K562 (cell line): ENCODE measurements at regions not wholly inside any gene's neighbourhood (a gene's known extent, or its start where the extent isn't known, plus 50 kb on each side); places are given as distances from the start of the nearest gene placed in this dataset.

Experiments used
- ATAC-seq: fragments of 200-7000 bp; cut with Tn5 transposase; 3 replicates; pipeline ENCODE4 v1.9.1; 2020; ENCODE audit warnings: moderate library complexity
- BruUV-seq: library from RNA; stranded (reverse); fragments of 400-500 nt; replicated peaks from 2 replicates; lab custom pipeline; 2021; lab: Mats Ljungman, UMichigan
- CTCF ChIA-PET: fragments of 300-600 bp; formaldehyde crosslinking; extraction: SDS; loops from one replicate; lab custom pipeline; 2021; ENCODE audit warnings: low intra/inter-chr PET ratio; lab: Yijun Ruan, JAX
- POLR2A ChIA-PET: fragments of 300-600, 350-650 bp; sonication (Branson Sonifier 250); formaldehyde crosslinking; extraction: SDS; loops from one replicate; lab custom pipeline; 2021; ENCODE audit warnings: antibody characterized with exemption, inconsistent platforms; lab: Yijun Ruan, JAX
- DNase-seq, 4 experiments: peaks; one replicate each; pipeline versions ENCODE4 v3.0.0 to v3.0.0-alpha.2; 2011 to 2018; ENCODE audit warnings: low spot score in 3 of 4, mixed read lengths in 3 of 4; ENCODE audit errors: extremely low read depth in 1 of 4
- FAIRE-seq: peaks from 2 replicates; lab custom pipeline; 2011; peaks lifted over from hg19 to GRCh38; lab: Jason Lieb, UNC
- H2AFZ ChIP-seq: 2 replicates; pipeline ENCODE4 v1.6.0; 2011; ENCODE audit warnings: low read depth, low read length, control low read depth, inconsistent platforms
- H3K27ac ChIP-seq: fragments of 200-600 bp; 3 replicates; pipeline ENCODE4 v1.8.0; 2011; ENCODE audit warnings: low read depth, mild to moderate bottlenecking, control low read depth, inconsistent platforms, low read length, moderate library complexity, mixed read lengths; ENCODE audit errors: extremely low read depth
- H3K27me3 ChIP-seq, 2 experiments: fragments of 300-600 bp in 1 of 2; 2 replicates in 1 of 2; 3 replicates in 1 of 2; pipeline versions ENCODE4 v1.6.0 to v1.8.0; 2011; ENCODE audit warnings: inconsistent platforms in 2 of 2, low read length in 2 of 2, mild to moderate bottlenecking in 1 of 2, mixed read lengths in 1 of 2, moderate library complexity in 1 of 2; ENCODE audit not compliant: control insufficient read depth in 2 of 2, insufficient read depth in 2 of 2
- H3K36me3 ChIP-seq: fragments of 300-600 bp; 3 replicates; pipeline ENCODE4 v1.8.0; 2011; ENCODE audit warnings: mild to moderate bottlenecking, low read length, inconsistent platforms; ENCODE audit not compliant: control insufficient read depth, insufficient read depth
- H3K4me1 ChIP-seq, 2 experiments: fragments of 200-600 bp in 1 of 2; replicated peaks in 1 of 2; 2 replicates in 1 of 2; 3 replicates in 1 of 2; pipeline versions ENCODE4 v1.5.1 to v1.8.0; 2011; ENCODE audit warnings: inconsistent platforms in 2 of 2, low read length in 2 of 2, mild to moderate bottlenecking in 1 of 2, mixed read lengths in 1 of 2, moderate library complexity in 1 of 2; ENCODE audit not compliant: control insufficient read depth in 2 of 2, insufficient read depth in 2 of 2
- H3K4me2 ChIP-seq: 2 replicates; pipeline ENCODE4 v1.6.1; 2011; ENCODE audit warnings: low read length, control low read depth, inconsistent platforms, mixed read lengths; ENCODE audit not compliant: insufficient read depth
- H3K4me3 ChIP-seq: fragments of 200-600 bp; sonication (generic), shearing (Covaris generic); 2 replicates; pipeline ENCODE4 v1.5.1; 2016; ENCODE audit warnings: control low read depth, inconsistent platforms
- H3K79me2 ChIP-seq: fragments of 200-600 bp; 3 replicates; pipeline ENCODE4 v1.8.0; 2011; ENCODE audit warnings: low read length, inconsistent platforms; ENCODE audit not compliant: control insufficient read depth, insufficient read depth
- H3K9ac ChIP-seq, 2 experiments: 2 replicates each; pipeline versions ENCODE4 v1.6.0 to v1.6.1; 2011; ENCODE audit warnings: low read depth in 2 of 2, low read length in 2 of 2, control low read depth in 1 of 2, inconsistent platforms in 1 of 2, mild to moderate bottlenecking in 1 of 2, mixed read lengths in 1 of 2; ENCODE audit not compliant: insufficient read depth in 1 of 2
- H3K9me1 ChIP-seq: one replicate; pipeline ENCODE4 v1.6.0; 2011; ENCODE audit warnings: inconsistent platforms, mild to moderate bottlenecking, low read length, moderate library complexity; ENCODE audit not compliant: control insufficient read depth, insufficient read depth
- H3K9me3 ChIP-seq: replicated peaks from 2 replicates; pipeline ENCODE4 v1.5.1; 2011; ENCODE audit warnings: low read depth, low read length, inconsistent platforms; ENCODE audit not compliant: control insufficient read depth, insufficient read depth
- H4K20me1 ChIP-seq: replicated peaks from 2 replicates; pipeline ENCODE4 v1.6.1; 2011; ENCODE audit warnings: low read length, inconsistent platforms, mixed read lengths; ENCODE audit not compliant: control insufficient read depth, insufficient read depth
- DMBX1 ChIP-seq: fragments of 250-450 bp; sonication (Bioruptor Pico); IDR thresholded peaks from 2 replicates; pipeline ENCODE4 v1.8.0; 2022; ENCODE audit warnings: inconsistent platforms, mild to moderate bottlenecking, moderate library complexity, borderline replicate concordance
- ERF ChIP-seq: fragments of 450-650 bp; formaldehyde crosslinking; IDR thresholded peaks from 2 replicates; pipeline ENCODE4 v1.4.0; 2020; ENCODE audit warnings: mild to moderate bottlenecking, mixed read lengths
- FOXP1 ChIP-seq: sonication (generic); formaldehyde crosslinking; IDR thresholded peaks from 2 replicates; pipeline ENCODE4 v1.8.0; 2022; ENCODE audit warnings: mild to moderate bottlenecking, missing genetic modification reagents
- KAT2B ChIP-seq: IDR thresholded peaks from one replicate; pipeline ENCODE4 v1.6.1; 2012; ENCODE audit warnings: low read depth, mild to moderate bottlenecking, control low read depth, inconsistent platforms, low read length, moderate library complexity
- MXI1 ChIP-seq: IDR thresholded peaks from 2 replicates; pipeline ENCODE4 v1.6.1; 2011; ENCODE audit warnings: low read depth, mild to moderate bottlenecking, improper control_type of control experiment, low read length
- MYNN ChIP-seq, 2 experiments: sonication (generic); formaldehyde crosslinking in 1 of 2; IDR thresholded peaks; 2 replicates each; pipeline versions ENCODE4 v1.5.0 to v1.6.1; 2016 to 2020; ENCODE audit warnings: antibody characterized with exemption in 1 of 2, missing genetic modification reagents in 1 of 2
- RBM14 ChIP-seq: fragments of 200-400 bp; formaldehyde crosslinking; IDR thresholded peaks from 2 replicates; pipeline ENCODE4 v1.6.1; 2018; ENCODE audit warnings: low read depth, mild to moderate bottlenecking, low read length, moderate library complexity, borderline replicate concordance; ENCODE audit not compliant: insufficient read depth
- RFX1 ChIP-seq: fragments of 450-650 bp; IDR thresholded peaks from 2 replicates; pipeline ENCODE4 v1.6.1; 2016; ENCODE audit warnings: mild to moderate bottlenecking, moderate library complexity
- RNF2 ChIP-seq: sonication (generic); IDR thresholded peaks from 2 replicates; pipeline ENCODE4 v1.6.1; 2016
- SMAD4 ChIP-seq: fragments of 250-450 bp; sonication (Bioruptor Pico); conservative IDR thresholded peaks from 2 replicates; pipeline ENCODE4 v1.8.0; 2021; ENCODE audit warnings: inconsistent platforms, mild to moderate bottlenecking, moderate library complexity
- TGIF2 ChIP-seq: sonication (generic); formaldehyde crosslinking; IDR thresholded peaks from 2 replicates; pipeline ENCODE4 v1.8.1; 2022; ENCODE audit warnings: mild to moderate bottlenecking, missing genetic modification reagents, moderate library complexity
- ZFPM2 ChIP-seq: fragments of 250-450 bp; sonication (Bioruptor Pico); IDR thresholded peaks from 2 replicates; pipeline ENCODE4 v1.5.1; 2022; ENCODE audit warnings: mild to moderate bottlenecking
- ZNF184 ChIP-seq: sonication (generic); formaldehyde crosslinking; IDR thresholded peaks from 2 replicates; pipeline ENCODE4 v1.5.0; 2020; ENCODE audit warnings: missing genetic modification reagents
- ZNF780A ChIP-seq: fragments of 250-450 bp; sonication (Bioruptor Pico); IDR thresholded peaks from 2 replicates; pipeline ENCODE4 v1.5.0; 2021; ENCODE audit warnings: mild to moderate bottlenecking
- WGBS: fragments of 100-300 bp; shearing (Covaris generic); methylation state at CpG from one replicate; pipeline ENCODE4 v1.1.6; 2016; ENCODE audit warnings: low coverage, mixed read lengths; ENCODE audit not compliant: insufficient coverage; ENCODE audit errors: missing lambda C conversion rate; 5-methylcytosine and 5-hydroxymethylcytosine counted together
- in situ Hi-C: fragments of 300-500 bp; cut with MboI; formaldehyde crosslinking; loops from 4 replicates; pipeline ENCODE4 v1.15.0; 2018; ENCODE audit warnings: inconsistent platforms, mixed read lengths
- intact Hi-C: fragments of 100-400 bp; cut with micrococcal nuclease; formaldehyde crosslinking; loops from 2 replicates; pipeline ENCODE4 v1.14.2; 2022
- TF ChIP-seq, protein P1 (sequence below): fragments of 450-650 bp; formaldehyde crosslinking; IDR thresholded peaks from 2 replicates; pipeline ENCODE4 v1.4.0; 2022; ENCODE audit warnings: missing genetic modification characterization
- TF ChIP-seq, protein P2 (sequence below): fragments of 250-450 bp; sonication (Bioruptor Pico); IDR thresholded peaks from 2 replicates; pipeline ENCODE4 v1.5.0; 2021
- TF ChIP-seq, protein P3 (sequence below): fragments of 150-350 bp; conservative IDR thresholded peaks from 2 replicates; pipeline ENCODE4 v1.6.1; 2014; ENCODE audit warnings: low read length
- TF ChIP-seq, protein P4 (sequence below): fragments of 450-650 bp; IDR thresholded peaks from 2 replicates; pipeline ENCODE4 v1.6.1; 2016

DNA sequence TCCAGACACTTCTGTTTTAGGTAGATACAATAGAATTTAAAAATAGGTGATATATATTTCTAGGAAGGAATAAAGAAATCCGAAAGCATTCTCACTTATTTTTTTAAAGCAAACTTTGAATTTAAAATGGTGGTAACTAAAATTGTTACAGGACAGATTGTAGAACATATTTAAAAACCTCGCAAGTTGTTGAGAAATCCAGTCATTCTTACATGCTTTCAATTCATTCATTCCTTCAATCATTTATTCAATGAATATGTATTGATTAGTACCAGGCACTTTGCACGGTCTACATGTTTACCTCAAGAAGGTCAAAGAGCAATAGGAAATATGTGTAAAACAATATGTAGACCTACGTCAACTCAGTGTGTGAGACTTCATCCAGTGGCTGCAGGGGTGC, 189.9 kb upstream of the SNX7 start:
- WGBS, result 0% methylated on average over 4 of the region's 4 CpGs
- TF ChIP-seq KAT2B (no peak), ZNF184 (CRISPR knock-in tag) (no peak), RFX1 (no peak), ZFPM2 (CRISPR knock-in tag) (no peak), DMBX1 (CRISPR knock-in tag) (no peak), SMAD4 (CRISPR knock-in tag) (no peak), FOXP1 (CRISPR knock-in tag) (no peak), ERF (CRISPR knock-in tag) (no peak), RNF2 (no peak), MXI1 (no peak), MYNN (IDR thresholded peaks at IDR 0.05) (no peak), MYNN (CRISPR knock-in tag; IDR thresholded peaks at IDR 0.05) (no peak), ZNF780A (no peak), RBM14 (no peak), TGIF2 (CRISPR knock-in tag) (no peak)
- TF ChIP-seq, protein P1, sequence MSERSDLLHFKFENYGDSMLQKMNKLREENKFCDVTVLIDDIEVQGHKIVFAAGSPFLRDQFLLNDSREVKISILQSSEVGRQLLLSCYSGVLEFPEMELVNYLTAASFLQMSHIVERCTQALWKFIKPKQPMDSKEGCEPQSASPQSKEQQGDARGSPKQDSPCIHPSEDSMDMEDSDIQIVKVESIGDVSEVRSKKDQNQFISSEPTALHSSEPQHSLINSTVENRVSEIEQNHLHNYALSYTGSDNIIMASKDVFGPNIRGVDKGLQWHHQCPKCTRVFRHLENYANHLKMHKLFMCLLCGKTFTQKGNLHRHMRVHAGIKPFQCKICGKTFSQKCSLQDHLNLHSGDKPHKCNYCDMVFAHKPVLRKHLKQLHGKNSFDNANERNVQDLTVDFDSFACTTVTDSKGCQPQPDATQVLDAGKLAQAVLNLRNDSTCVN (CRISPR knock-in tag), result no peak
- TF ChIP-seq, protein P2, sequence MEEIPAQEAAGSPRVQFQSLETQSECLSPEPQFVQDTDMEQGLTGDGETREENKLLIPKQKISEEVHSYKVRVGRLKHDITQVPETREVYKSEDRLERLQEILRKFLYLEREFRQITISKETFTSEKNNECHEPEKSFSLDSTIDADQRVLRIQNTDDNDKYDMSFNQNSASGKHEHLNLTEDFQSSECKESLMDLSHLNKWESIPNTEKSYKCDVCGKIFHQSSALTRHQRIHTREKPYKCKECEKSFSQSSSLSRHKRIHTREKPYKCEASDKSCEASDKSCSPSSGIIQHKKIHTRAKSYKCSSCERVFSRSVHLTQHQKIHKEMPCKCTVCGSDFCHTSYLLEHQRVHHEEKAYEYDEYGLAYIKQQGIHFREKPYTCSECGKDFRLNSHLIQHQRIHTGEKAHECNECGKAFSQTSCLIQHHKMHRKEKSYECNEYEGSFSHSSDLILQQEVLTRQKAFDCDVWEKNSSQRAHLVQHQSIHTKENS (CRISPR knock-in tag), result no peak
- TF ChIP-seq, protein P3, sequence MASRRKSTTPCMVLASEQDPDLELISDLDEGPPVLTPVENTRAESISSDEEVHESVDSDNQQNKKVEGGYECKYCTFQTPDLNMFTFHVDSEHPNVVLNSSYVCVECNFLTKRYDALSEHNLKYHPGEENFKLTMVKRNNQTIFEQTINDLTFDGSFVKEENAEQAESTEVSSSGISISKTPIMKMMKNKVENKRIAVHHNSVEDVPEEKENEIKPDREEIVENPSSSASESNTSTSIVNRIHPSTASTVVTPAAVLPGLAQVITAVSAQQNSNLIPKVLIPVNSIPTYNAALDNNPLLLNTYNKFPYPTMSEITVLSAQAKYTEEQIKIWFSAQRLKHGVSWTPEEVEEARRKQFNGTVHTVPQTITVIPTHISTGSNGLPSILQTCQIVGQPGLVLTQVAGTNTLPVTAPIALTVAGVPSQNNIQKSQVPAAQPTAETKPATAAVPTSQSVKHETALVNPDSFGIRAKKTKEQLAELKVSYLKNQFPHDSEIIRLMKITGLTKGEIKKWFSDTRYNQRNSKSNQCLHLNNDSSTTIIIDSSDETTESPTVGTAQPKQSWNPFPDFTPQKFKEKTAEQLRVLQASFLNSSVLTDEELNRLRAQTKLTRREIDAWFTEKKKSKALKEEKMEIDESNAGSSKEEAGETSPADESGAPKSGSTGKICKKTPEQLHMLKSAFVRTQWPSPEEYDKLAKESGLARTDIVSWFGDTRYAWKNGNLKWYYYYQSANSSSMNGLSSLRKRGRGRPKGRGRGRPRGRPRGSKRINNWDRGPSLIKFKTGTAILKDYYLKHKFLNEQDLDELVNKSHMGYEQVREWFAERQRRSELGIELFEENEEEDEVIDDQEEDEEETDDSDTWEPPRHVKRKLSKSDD, result no peak
- TF ChIP-seq, protein P4, sequence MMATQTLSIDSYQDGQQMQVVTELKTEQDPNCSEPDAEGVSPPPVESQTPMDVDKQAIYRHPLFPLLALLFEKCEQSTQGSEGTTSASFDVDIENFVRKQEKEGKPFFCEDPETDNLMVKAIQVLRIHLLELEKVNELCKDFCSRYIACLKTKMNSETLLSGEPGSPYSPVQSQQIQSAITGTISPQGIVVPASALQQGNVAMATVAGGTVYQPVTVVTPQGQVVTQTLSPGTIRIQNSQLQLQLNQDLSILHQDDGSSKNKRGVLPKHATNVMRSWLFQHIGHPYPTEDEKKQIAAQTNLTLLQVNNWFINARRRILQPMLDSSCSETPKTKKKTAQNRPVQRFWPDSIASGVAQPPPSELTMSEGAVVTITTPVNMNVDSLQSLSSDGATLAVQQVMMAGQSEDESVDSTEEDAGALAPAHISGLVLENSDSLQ, result no peak
- BruUV-seq, result no TSS peak
- CTCF ChIA-PET, result no interaction called here
- no peaks in the 10 kb centered on the region for H3K79me2 ChIP-seq
- no peak overlapping the region for H3K4me2 ChIP-seq
- no peaks in the 10 kb centered on the region for H3K9me3 ChIP-seq
- DNase-seq (no peak), FAIRE-seq (no peak), ATAC-seq (no peak)
- no peaks in the 10 kb centered on the region for H3K4me1 ChIP-seq
- in situ Hi-C loops, result no loop called here
- POLR2A ChIA-PET, result no interaction called here
- H2AFZ ChIP-seq, result no peak overlapping the region
- no peak overlapping the region for H3K4me3 ChIP-seq
- H3K9ac ChIP-seq, result no peak overlapping the region
- H4K20me1 ChIP-seq, result no peaks in the 10 kb centered on the region
- no peaks in the 10 kb centered on the region for H3K9me1 ChIP-seq
- H3K27ac ChIP-seq, result no peak overlapping the region
- H3K27me3 ChIP-seq, result no peaks in the 10 kb centered on the region
- intact Hi-C loops, result no loop called here
- H3K36me3 ChIP-seq, result no peaks in the 10 kb centered on the region
